HG02759 (cell line): ENCODE measurements at regions not wholly inside any gene's neighbourhood (a gene's known extent, or its start where the extent isn't known, plus 50 kb on each side); places are given as distances from the start of the nearest gene placed in this dataset.

Experiments used
- ATAC-seq: cut with Tn5 transposase; IDR thresholded peaks from one replicate; pipeline ENCODE4 v1.9.1; 2021; ENCODE audit warnings: mild to moderate bottlenecking, moderate library complexity; ENCODE audit not compliant: unreplicated experiment

DNA sequence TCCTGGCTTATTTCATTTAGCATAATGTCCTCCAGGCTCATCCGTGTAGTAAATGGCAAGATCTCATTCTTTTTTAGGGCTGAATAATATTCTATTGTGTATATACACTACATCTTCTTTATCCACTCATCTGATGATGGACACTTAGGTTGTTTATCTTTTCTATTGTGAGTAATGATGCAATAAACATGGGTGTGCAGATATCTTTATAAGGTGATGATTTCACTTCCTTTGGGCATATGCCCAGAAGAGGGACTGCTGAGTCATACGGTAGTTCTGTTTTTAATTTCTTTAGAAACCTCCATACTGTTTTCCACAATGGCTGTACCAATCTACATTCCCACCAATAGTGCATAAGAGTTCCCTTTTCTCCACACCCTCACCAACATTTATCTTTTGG is 317.6 kb upstream of the CNKSR2 start:
- no peak for ATAC-seq

DNA sequence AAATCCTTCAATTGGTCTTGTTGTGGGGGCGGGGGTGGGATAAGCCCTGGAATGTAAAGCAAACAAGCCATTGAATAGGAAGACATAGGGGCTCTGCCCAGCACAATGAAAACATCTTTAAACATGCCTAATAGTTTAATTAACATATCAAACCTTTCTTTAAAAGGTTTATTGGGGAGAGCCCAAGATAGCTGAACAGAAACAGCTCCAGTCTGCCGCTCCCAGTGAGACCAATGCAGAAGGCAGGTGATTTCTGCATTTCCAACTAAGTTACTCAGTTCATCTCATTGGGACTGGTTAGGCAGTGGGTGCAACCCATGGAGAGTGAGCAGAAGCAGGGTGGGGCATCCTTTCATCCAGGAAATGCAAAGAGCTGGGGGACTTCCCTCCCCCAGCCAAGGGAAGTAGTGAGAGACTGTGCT is 327.2 kb upstream of the CNKSR2 start:
- no peak for ATAC-seq

DNA sequence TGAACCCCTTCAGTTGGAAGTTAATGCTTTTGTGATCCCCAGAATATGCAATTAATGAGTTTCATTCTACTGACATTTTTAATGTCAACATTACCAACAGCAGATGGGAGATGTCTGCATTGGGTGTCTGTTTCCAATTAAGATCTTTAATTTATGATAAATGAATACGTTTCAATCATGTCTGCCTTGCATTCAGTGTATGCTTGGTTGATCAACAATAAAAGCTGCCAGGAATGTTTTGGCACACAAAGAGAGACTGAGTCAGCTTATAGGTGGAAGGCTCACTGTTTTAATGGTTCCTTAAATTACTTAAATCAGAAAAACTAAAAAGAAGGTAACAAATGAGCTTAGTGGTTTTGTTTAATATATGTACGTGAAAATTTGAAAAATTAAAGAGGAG is 359.9 kb upstream of the CNKSR2 start:
- no peak for ATAC-seq

DNA sequence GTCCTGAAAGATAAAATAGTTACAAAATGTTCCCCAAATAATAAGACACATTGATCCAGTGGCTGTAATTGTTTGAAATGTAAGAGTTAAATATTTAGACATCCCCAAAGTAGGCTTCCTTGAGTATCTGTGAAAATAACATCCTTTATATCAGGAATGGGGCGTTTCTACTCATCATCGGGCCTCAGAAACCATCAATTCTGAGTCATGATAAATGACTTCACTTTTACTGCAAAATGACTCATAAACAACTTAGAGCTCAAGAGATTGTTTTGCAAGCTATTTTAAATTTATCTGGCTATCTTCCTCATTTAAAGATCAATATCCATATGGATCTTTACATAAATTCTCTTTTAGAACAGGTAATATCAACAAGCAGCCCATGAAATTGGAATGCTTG is 369.4 kb upstream of the CNKSR2 start:
- no peak for ATAC-seq

DNA sequence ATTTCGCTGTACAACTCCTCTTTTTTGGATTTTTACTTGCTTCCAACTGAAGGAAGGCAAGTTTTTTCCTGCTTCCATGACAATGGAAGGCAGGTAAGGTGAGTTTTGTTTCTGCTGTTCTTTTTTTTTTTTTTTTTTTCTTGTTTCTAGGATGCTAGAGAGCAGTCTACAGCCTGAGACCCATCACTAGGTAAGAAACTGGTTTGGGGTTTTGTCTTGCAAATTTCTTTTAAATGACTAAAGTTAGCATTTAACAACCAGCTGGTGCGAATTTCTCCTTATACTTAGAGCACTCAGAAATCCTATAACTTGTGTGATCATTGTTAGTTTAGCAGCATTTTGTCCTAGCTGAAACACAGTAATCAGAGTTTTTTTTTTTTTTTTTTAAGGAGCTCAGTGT is 378.4 kb upstream of the CNKSR2 start:
- no peak for ATAC-seq

DNA sequence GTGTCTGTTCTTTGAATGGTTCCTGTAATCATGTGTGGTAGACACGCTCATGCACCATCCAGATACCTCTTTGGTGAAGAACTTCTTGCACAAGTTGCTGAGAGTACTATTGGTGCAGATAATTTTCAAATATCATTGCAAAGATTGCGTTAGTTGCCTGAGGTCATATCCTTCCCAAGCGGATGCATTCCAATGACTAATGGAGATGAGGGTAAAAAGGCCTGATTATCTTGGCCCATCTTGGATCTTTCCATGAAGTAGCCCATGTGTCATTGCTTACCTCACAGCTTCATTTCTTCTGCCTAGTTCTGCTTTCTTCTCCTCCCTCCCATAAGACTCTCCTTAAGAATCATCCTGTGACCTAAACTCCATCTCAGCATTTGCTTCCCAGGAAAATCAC is 384.9 kb upstream of the CNKSR2 start:
- ATAC-seq = no peak

DNA sequence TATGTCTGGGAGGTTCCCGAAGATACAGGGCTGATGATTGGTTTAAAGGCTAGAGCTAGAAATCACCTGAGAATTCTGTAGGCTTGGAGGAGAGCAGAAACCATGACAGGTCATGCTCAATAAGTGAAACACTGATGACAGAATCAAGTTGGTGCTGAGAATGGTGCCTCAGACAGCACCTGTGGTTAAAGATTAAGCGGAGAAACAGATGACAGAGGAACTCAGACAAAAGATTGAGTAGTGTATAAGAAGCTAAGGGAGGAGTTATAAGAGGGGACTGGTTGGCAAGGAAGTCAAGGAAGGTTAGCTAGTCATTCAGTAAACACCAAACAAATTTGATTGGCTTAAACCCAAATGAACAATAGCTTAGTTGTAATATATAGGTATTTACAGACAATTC is 385.4 kb upstream of the CNKSR2 start:
- ATAC-seq = no peak

DNA sequence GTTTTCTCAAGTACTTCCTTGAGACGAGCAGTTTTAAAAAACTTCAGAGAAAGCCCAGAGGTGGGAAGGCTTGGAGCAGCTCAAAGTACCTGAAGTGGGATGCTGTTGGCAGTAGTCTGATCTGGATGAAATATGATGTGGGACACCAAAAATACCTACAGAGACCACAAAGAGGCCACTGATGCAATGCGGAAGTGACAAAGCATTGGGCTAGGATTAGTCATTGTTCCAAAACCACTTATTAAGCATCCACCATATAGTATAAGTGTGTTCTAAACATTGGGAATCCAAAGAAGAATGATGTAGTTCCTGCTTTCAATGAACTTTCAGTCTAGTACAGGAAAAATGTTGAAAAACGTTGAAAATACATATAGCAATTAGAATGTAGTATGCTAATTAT is 386.1 kb upstream of the CNKSR2 start:
- ATAC-seq = no peak

DNA sequence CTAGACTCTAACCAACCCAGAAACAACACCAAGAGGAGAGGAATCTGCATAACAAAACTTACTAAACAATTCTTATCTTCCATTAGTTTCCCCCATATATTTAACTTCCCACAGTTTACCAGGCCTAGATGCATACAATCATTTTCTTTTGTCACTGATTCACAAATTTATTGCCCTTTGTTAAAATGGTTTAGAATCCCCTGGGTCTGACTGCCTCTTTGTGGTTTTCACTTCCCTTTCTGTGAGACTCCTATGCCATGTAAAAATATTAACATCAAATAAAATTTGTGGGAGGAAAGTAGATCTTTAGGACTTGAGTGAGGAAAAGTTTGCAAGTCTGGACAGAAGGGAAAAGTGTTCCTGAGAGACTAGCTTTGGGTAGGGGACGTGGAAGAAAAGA is 393.8 kb upstream of the CNKSR2 start:
- no peak for ATAC-seq

DNA sequence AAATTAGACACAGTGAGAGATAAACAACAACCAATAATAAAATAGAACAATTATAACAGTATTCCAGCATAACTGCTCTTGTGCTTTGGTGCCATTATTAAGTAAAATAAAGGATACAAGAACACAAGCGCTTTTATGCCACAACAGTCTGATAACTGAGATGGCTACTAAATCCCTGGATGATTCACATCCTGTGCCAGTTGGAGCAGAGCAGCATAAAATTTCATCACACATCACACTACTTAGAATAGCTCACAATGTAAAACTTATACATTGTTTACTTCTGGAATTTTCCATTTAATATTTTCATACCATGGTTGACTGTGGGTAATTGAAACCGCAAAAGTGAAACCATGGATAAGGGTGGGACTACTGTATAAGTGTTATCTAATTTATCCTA is 399.9 kb upstream of the CNKSR2 start:
- ATAC-seq = no peak

DNA sequence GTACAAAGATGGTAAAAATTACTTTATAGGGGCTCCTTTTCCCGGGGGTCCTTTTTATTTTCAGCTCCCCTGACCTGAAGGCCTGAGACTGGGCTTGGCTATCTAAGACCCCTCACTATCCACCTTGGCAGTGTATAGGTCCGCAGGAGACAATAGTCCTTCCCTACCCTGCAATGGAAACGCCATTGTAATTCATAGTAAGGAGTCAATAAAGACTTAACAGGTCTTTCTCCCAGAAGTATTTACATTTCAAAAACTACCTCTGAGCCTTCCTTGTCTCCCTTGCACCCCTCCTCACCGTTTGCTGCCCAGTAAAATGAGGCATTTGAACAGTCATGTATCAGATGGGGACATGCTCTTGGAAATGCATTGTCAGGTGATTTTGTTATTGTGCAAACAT is 401.2 kb upstream of the CNKSR2 start:
- ATAC-seq = no peak

DNA sequence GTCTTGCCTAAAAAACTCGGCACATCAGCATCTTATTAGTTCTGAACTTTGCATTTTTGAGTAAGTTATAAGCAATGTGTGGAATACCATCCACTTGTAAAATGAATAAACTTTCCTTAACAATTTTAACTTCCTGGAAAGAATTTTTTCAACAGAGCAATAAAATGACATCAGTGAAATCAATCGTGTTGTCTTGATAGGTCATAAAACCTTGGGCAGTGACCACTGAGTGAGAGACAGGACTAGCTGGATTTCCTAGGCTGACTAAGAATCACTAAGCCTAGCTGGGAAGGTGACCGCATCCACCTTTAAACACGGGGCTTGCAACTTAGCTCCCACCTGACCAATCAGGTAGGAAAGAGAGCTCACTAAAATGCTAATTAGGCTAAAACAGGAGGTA is 403.0 kb upstream of the CNKSR2 start:
- ATAC-seq = no peak

DNA sequence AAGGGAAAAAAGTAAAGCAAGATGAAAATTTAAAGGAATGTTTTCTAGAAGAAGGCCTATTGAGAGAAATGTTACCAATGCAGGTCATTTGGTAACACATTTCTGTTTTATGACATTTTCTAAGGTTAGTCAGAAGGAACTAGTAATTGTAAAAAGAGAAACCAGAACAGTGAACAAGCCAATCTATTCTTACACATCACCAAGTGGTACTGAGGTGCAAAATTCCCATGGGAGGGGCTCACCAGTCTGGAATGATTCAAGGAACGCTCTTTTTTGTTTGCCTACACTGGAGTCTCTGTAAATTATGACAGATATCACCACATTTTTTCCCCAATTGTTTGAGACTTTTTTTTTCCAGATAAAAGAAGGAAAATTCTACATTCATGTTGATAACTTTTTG is 404.7 kb upstream of the CNKSR2 start:
- ATAC-seq = no peak

DNA sequence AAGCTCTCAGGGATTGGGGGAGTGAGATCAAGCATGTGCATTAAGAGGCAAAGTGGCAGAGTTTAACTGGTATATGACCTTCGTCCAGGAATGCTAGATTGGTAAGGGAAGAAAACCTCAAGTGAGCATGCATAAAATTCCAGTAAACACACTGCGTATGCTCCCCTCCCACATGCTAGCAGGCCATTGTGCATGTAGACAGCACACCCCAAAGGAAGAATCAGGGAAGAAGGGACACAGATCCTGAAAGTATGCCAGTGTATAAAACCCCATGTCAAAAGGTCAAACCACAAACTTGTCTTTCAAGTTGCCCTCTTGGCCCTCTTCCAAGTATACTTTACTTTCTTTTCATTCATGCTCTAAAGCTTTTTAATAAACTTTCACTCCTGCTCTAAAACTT is 405.2 kb upstream of the CNKSR2 start:
- ATAC-seq = no peak

DNA sequence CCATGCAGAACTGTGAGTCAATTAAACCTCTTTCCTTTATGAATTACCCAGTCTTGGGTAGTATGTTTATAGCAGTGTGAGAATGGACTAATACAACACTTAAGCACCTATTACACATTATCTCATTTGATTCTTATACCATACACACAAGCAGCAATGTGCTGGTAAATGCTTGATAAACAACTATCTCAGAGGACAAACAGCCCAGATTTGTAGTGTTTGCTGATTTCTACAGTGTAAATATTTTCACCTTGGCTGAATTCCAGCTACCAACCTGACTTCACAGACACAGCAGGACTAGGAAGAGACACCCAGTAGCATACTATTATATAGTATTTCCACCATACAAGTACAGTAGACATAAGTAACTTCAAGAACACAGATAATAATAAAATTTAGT is 406.5 kb upstream of the CNKSR2 start:
- ATAC-seq = no peak

DNA sequence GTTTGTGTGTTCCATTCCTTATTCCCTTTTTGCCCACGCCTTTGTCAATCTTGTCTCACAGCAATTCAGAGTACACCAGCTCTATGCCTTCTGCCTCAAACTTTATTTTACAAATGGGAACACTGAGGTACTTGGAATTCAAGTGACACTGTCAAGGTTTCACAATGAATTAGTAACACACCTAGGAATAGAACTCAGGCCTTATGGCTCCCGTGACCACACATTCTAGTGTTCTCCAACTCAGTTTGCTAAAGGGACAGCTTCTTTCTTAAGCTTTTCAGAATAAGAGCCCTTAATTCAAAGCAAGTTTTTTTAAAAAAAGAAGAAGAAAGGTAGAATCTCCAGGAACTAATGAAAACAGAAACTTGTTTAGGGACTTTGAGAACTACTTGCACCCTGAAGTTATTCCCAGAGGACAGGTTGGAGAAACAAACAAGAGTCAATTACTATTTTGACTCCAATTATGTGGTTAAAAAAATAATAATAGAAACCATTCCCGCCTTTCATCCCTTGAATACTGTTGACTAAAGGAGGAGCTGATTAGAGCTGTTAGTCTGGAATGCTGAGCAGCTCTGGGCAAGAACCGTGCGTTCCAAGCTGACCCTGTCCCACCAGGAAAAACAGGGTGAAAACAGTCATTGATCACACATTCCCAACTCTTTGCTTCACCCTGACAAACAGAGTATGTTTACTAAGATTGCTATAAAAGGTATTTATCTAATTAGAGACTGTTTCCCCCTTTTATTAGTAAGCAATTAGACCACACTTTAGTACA is 408.8 kb upstream of the CNKSR2 start:
- ATAC-seq = no peak

DNA sequence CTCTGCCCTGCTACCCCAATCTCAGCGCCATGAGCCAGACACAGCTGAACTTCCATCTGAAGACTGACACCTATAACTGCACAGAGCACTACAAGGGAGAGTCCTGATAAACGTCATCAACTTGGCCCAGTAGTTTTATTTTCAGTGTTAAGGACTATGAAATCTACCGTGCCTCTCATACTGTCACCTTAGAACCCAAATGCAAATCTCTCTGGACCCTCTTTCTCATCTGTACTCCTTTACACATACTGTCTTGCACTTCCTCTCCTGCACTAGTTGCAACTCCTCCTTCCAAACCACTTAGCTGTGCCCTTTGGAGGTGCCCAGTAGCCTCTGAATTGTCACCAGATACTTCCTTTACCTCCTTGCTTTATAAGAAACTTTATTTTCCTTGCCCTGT is 420.2 kb upstream of the CNKSR2 start:
- no peak for ATAC-seq

DNA sequence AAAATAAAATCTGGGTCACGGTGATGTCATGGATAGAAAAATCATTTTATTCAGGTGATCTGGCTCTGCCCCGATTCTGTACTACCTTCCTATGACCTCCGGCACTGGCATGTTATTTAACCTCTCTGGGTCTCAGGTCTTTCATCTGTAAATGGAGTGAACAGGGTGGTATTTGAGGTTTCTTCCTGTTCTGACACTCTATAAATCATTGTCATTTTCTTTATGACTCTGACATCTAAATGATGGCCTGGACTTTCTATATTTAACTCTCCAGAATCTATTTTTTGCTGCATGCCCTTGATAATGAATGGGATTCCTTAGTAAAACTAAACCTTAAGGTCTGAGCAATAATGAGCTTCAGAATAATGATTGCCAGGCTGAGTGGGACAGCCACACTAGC is 422.0 kb upstream of the CNKSR2 start:
- ATAC-seq = no peak

DNA sequence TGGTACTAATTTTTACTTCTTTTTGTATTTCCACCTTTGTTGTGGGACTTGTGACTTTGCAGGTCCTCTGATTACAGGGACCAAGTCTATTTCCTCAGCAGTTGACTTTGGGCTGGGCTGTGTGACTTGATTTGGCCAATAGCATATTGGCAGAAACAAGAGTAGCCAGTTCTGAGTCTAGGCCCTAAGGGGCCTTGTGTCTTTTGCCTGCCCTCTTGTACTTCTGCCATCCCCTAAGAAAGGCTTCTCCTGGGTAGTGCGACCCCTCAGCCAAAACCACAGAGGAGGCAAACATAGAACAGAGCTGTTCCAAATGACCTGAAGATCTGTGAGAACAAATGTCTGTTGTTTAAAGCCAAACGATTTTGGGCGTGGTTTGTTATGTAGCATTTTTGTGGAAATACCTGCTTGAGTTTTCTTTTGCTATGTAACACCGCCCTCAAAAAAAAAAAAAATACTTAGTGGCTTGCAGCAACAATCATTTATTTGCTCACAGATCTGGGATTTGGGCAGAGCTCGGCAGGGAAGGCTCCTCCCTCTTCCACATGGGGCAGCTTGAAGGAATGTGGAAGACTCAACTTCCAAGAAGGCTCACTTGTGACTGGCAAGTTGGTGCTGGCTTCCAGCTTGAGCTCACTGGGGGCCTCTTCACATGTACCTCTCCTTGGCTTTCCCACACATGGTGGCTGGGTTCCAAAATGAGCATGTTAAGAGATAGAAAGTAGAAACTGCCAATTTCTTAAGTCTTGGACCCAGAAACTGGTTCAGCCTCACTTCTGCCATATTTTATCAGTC is 423.0 kb upstream of the CNKSR2 start:
- ATAC-seq = no peak

DNA sequence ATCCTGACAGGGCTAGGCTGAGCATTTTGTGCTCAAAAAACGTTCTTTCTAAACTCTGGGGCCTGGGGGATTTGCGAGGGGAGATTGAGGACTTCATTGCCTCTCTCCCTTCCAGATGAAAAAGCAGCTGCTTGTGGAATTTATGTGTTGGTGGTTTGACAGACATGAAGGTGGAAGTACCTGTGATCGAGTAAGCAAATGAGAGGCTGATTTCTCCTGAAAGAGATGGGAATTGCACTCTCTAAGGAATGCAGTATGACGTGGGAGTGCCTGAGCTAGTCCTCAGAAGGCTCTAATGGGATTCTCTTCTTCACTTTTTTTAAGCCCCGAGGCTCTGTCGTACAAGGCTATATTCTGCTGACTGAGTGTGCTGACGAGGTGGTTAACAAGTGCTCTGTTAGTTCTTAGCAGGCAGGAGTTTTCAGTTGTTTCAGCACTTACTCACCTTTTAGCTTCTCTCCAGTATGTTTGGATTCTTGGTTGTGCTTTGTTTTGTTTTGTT is 426.8 kb upstream of the CNKSR2 start:
- ATAC-seq = no peak

DNA sequence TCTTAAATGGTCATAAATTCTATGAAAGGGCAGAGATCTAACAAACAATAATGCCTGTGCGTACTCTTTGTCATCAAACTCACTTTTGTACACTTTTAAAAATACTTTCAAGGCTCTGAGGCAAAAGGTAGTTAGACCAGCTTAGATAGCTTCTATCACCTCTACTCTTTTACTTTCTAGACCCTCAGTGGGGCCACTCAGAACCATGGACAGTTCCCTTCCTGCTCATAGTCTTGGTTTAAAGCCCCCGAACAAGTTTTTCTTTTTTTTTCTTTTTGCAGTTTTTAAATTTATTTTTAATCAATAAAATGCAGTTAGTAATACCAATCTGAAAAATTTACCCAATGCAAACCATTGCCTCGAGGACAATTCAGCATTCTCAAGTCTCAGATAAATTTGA is 460.5 kb upstream of the CNKSR2 start:
- no peak for ATAC-seq

DNA sequence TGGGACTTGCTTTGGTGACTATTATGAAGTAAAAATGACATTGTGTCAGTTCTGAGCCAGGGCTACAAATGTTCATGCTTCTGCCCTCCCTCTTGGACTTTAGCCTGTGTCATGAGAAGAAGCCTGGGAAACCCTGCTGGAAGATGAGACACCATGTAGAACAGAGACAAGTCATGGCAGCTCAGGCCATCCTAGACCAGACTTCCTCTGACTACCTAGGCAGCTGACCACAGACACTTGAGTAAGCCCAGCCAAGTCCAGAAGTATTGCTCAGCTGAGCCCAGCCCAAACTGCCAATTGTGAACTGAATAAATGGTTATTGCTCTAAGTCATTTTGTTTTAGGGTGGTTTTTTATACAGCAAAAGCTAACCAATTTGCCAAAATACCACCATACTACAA is 467.6 kb upstream of the CNKSR2 start:
- no peak for ATAC-seq
